Stimulated activated CD4-positive, alpha-beta T cell treated with anti-CD3 and anti-CD28 coated beads, Interleukin-1b, Interleukin-23, amount 100 ng/mL, for 24 hours (primary cell): ENCODE measurements at regions not wholly inside any gene's neighbourhood (a gene's known extent, or its start where the extent isn't known, plus 50 kb on each side); places are given as distances from the start of the nearest gene placed in this dataset.

Experiments used
- DNase-seq, 4 experiments: peaks; one replicate each; pipeline ENCODE4 v3.0.0-alpha.2; 2020; ENCODE audit warnings: low read depth in 4 of 4, low spot score in 1 of 4

- DNase-seq, result no peak
Observed at GRCh38 chr7:155178096-155178495, 108.0 kb downstream of the HTR5A start.

GRCh38 chr7:155181768-155182167 lies 111.6 kb downstream of the HTR5A start:
- no peak for DNase-seq

- DNase-seq, result no peak
Observed at GRCh38 chr7:155182406-155182970, 112.4 kb downstream of the HTR5A start.

- DNase-seq, result no peak
Observed at GRCh38 chr7:155183655-155184054, 113.5 kb downstream of the HTR5A start.

GRCh38 chr7:155184923-155185322 lies 112.8 kb upstream of the INSIG1 start:
- DNase-seq, result no peak

- no peak for DNase-seq
Observed at GRCh38 chr7:155187061-155187785, 110.5 kb upstream of the INSIG1 start.

- no peak for DNase-seq
Observed at GRCh38 chr7:155188357-155188756, 109.3 kb upstream of the INSIG1 start.

- no peak for DNase-seq
Observed at GRCh38 chr7:155188821-155189581, 108.7 kb upstream of the INSIG1 start.

GRCh38 chr7:155189590-155189989 lies 108.1 kb upstream of the INSIG1 start:
- no peak for DNase-seq

GRCh38 chr7:155190688-155191087 lies 107.0 kb upstream of the INSIG1 start:
- peak; percentile 38 to 61 (median 52) for DNase-seq

GRCh38 chr7:155191137-155191536 lies 106.5 kb upstream of the INSIG1 start:
- DNase-seq, result no peak

- DNase-seq, result no peak
Observed at GRCh38 chr7:155191901-155192478, 105.7 kb upstream of the INSIG1 start.

- DNase-seq, result no peak
Observed at GRCh38 chr7:155192961-155193640, 104.6 kb upstream of the INSIG1 start.

- no peak for DNase-seq
Observed at GRCh38 chr7:155193716-155194115, 104.0 kb upstream of the INSIG1 start.

GRCh38 chr7:155194382-155195140 lies 103.1 kb upstream of the INSIG1 start:
- DNase-seq, result no peak

- no peak for DNase-seq
Observed at GRCh38 chr7:155195939-155196523, 101.6 kb upstream of the INSIG1 start.

GRCh38 chr7:155198196-155198892 lies 99.3 kb upstream of the INSIG1 start:
- no peak for DNase-seq

- peak in 3 of 4 experiments; percentile 35 to 43 (median 41) for DNase-seq
Observed at GRCh38 chr7:155198901-155199845, 98.5 kb upstream of the INSIG1 start.
